ENCODE measurements at regions not wholly inside any gene's neighbourhood (a gene's known extent, or its start where the extent isn't known, plus 50 kb on each side); places are given as distances from the start of the nearest gene placed in this dataset.

GRCh38 chr4:135201081-135201480 is 999.5 kb upstream of the PABPC4L start:
- no peak for DNase-seq

- no peak for DNase-seq
Measured at GRCh38 chr4:135197641-135198040, 996.1 kb upstream of the PABPC4L start.

DNA sequence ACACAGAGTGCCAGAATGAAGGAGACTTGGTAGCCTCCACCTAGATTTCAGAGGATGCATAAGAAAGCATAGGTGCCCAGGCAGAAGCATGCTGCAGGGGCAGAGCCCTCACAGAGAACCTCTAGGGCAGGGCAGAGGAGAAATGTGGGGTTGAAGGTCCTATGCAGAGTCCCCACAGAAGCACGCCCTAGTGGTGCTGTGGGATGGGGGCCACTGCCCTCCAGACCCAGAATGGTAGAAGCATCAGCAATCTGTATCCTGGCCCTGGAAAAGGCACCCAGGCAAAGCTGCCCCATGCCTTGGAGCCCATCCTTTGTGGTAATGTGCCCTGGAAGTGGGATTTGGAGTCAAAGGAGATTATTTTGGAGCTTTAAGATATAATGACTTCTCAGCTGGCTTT is 992.9 kb upstream of the PABPC4L start:
- no peak for DNase-seq

DNA sequence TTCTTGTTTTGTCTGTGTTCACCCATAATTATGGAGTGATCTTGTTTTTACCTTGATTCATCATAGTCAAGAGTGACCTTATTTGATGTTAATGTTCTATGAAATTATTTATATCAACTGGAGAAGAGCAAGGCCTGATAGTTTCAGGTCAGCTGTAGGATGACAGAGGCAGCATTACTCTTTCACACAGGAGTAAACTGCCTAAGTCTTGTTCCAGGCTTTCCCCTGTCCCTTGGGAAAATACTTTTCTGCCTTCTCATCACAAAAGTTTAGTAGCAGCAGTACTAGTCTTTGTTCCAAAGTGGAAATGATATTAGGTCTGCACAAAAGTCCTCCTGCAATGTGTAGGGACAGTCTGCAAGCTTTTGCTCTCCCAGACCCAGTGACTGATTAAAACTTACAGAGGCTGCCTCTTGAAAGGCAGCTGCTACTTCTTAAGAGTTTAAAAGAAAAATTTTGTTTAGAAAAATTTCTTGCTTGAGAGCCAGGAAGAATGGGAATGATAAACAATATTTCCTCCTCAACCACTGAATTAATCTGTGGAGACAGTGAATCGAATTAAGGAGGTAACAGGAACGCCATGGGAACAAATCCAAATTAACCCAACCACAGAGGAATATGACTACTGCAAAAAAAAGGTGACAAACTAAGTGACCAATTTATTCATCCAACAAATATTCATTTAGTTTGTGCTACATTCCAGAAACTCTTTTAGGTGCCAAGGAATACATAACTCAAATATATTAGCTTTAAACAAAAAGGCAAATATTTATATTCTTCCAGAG is 991.4 kb upstream of the PABPC4L start:
- no peak for DNase-seq

DNA sequence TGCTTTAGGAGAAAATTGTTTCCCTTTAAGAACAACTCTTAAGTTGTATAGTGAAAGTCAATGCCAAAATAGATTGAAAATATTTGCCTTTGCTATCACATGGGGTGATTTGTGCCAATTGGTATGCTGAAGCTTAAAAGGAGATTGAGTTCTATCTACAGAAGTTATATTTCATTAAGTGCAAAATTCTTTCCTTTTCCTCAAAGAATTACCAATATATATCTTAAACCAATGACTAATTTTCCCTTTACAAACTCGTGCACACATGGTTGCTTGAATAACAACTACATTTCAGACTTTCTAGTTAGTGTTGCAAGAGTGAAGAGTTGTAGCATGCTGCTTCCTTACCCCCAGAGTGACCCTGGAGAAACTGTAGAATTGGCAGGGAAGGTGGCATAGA is 990.0 kb upstream of the PABPC4L start:
- no peak for DNase-seq

DNA sequence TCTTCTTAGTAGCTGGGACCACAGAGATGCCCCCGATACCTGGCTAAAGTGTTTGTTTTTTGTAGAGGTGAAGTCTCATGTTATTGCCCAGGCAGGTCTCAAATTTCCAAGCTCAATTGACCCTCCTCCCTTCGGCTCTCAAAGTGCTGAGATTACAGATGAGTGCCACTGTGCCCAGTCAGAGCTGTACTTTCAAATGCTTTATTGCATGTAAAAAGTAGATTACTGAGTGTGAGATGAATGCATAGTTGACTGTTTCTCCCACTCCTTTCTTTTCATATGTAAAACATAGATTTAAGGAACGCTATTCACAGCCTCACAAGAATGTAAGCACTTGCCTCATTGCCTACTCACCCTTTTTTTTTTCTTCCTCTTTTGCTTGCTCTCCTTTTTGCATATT is 984.4 kb upstream of the PABPC4L start:
- DNase-seq, result no peak

DNA sequence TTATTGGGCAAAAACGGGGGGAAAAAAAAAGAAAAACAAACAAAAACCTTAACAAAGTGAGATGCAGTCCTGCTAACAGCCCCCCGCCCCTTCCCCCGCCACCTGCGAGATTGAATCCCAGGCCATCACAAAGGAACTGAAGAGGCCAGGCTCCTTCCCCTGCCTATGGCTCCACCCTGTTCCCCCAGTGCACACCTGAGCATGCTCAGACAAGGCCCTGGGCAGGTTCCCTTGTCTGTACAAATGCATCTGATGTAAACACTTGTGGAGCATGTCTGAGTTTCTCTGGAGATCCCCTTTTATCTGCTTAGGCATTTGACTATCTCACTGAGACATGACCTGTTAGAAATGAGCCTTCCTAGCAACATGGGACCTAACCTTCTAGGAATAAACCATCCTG is 983.7 kb upstream of the PABPC4L start:
- no peak for DNase-seq

- no peak for DNase-seq
Measured at GRCh38 chr4:135184715-135185114, 983.1 kb upstream of the PABPC4L start.

GRCh38 chr4:135177321-135177720 is 975.7 kb upstream of the PABPC4L start:
- DNase-seq, result no peak

- DNase-seq, result no peak
Measured at GRCh38 chr4:135166661-135167060, 965.1 kb upstream of the PABPC4L start.

- DNase-seq, result no peak
Measured at GRCh38 chr4:135164601-135165000, 963.0 kb upstream of the PABPC4L start.

DNA sequence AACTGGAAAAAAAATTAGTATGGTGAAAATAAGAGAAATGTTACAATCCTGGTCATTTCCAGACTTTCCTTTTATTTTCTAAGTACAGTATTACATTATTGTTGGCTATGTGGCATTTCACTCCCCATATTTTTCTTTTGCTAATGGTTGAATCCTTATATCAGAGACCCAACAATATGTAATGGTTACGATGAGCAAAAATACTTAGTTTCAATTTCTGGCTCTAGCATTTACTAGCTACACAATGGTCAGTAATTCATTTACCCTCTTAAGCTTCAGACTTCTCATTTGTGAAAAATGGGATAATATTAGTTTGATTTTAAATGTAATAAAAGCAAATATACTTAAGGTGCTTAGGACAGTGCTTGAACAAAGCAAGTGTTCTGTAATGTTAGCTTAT is 942.9 kb upstream of the PABPC4L start:
- no peak for DNase-seq

DNA sequence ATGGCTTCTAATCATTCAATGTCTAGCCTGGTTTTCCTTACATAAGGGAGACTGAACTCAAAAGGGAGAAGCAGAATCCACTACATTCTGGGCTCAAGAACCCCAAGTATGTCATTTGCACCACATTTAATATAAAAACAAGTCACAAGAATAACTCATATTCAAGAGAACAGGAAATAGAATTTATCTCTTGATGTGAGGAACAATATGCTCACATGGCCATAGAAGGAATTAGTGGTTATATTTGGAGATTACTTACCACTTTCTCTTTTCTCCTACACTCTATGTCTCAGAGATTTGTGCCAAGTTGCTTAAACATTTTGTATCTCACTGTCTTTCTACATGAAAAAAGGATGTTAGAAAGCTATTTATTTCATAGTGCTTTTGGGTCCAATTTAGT is 922.6 kb upstream of the PABPC4L start:
- DNase-seq, result no peak

GRCh38 chr4:135123632-135124031 is 922.0 kb upstream of the PABPC4L start:
- no peak for DNase-seq

- DNase-seq, result no peak
Measured at GRCh38 chr4:135122457-135122856, 920.9 kb upstream of the PABPC4L start.

DNA sequence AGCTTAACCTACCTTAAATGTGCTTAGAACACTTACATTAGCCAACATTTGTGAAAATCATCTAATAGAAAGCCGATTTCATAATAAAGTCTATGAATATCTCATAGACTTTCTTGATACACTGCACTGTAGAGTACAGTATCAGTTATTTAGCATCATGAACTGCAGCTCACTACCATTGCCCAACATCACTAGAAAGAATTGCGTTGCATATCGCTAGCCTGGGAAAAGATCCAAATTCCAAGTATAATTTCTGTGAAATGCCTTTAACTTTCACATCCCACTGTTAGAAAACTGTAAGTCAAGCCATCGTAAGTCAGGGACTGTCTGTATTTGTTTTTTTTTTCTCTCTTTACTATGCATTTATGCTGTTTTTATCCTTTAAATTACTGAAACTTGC is 918.6 kb upstream of the PABPC4L start:
- DNase-seq, result no peak

DNA sequence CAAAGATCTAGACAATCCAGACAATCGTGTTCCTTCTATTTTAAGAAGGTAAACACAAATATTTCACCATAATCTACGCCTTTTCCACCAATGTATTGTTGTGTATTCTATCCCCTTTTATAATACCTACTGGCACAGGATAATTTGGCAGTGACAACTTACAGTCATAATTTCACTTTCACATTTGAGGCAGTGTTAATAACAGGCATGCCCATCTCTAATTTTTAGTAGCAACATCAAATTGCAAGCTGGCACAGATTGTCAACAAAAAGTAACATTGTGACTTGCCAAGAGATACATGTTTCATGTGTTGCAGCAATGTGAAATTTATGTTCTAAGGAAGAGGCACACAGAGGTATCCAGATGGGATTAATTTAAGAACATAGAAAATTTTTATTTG is 912.5 kb upstream of the PABPC4L start:
- DNase-seq, result no peak

DNA sequence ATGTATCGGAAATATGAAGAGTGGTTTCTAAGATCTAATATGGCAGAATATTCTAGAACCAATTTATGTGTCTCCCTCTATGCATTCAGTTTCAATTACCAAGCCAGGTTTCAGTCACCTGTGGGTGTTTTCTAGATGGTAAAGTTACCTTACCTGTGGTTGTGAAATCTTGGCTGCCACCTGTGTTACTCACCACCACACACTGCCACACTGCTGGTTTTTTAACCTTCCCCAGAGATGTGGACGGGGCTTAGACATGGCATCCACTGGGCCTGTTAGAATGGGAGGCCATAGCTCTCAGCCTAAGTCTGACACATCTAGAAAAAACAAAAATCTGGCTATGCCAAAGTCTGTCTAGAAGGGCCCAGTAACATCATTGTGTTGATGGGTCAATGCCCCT is 896.5 kb upstream of the PABPC4L start:
- no peak for DNase-seq

DNA sequence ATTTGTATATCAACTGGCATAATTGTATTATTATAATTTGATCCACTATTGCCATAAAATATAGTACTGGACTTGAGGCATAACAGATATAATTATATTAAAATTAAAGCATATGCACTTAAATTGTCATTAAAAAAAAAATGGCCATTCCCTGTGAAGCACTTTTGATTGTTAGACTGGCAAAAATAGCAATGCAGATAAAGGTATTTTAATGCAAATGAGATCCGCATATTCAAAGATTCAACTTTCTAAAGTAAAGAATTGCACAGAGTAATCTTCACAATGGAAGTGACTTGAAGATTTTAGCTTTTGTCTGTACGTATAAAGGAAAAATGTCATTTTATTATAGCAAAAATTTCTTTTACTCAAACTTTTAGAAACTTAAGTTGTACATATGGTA is 871.8 kb upstream of the PABPC4L start:
- DNase-seq, result no peak

DNA sequence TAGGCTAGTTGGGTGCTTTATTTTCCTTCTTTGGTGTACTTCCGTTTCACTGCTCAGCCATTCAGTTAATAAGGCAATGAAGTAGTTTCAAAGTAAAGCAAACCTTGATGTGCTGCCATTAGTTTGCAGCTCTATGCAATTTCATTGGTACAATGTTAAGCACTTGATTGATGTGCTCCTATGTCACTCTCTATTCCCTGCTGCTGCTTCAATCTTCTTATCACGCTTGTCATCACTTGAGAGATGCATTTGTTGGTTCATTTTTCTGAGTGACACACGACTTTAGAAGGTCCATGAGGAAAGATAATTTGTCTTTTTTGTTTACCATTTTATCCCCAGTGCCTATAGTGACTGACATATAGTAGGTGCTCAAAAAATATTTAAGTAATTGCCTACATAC is 871.0 kb upstream of the PABPC4L start:
- DNase-seq, result no peak

- DNase-seq, result no peak
Measured at GRCh38 chr4:135065366-135065765, 863.8 kb upstream of the PABPC4L start.

DNA sequence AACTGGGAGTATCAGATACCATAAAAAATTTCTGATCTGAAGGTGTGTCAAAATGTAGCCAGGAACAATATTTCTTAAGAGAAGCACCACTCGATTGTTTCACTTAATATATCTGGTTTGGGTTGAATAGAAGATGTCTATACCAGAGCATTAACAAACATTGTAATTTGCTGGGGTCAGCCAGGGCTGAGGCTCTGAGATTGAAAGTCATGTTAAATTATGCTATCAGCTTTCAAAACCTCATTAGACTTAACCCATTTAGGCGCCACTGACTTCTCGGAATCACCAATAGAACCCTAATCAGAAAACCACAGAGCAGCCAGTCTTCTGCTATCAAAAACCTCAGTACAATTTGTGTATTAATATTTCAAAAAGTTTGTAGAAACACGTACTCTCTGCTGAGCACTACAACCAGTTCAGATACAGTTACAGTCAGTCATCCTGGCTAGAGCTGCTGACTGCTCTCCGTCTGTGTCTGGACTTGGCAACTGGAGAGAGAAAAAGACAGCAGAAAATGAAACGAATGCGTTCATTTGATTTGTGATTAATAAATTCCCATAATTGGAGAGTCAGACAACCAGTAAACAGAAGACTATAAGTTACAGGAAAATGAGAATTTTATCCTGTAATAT is 848.6 kb upstream of the PABPC4L start:
- DNase-seq, result no peak

GRCh38 chr4:135032670-135033069 is 831.1 kb upstream of the PABPC4L start:
- no peak for DNase-seq

- DNase-seq, result no peak
Measured at GRCh38 chr4:135015771-135016170, 814.2 kb upstream of the PABPC4L start.

DNA sequence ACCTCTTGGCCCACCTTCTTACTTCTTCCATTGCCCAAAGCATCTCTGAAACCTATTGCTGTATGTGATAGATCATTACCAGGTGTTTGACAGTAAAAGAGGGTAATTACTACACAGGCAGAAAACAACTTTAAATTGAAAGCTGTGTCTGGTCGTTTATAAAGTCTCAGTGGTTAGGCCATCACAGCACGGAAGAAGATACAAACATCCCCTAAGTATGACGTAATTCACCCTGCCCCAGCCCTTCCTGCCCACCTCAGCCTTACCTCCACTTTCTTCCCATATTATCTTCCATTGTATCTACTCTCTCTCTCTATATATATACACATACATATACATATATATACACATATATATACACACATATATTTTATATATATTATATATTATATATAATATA is 805.8 kb upstream of the PABPC4L start:
- DNase-seq, result no peak
